Motor neuron (in vitro differentiated cells): ENCODE measurements at regions not wholly inside any gene's neighbourhood (a gene's known extent, or its start where the extent isn't known, plus 50 kb on each side); places are given as distances from the start of the nearest gene placed in this dataset.
"Not testable (repeated sequence)": the region's sequence is repeated elsewhere in the genome, so short reads cannot be mapped to it uniquely, and the experiment has no call there.

ENCODE experiments used
- ATAC-seq, 8 experiments: fragments of 200-7000 bp; cut with Tn5 transposase; replicated peaks in 6 of 8; 2 replicates each; pipeline ENCODE4 v1.8.0; 2021; ENCODE audit warnings: mild to moderate bottlenecking in 8 of 8, moderate library complexity in 8 of 8
- H3K27ac ChIP-seq, 2 donors: fragments of 250-450 bp; sonication (Bioruptor Pico); 2 replicates each; pipeline ENCODE4 v1.9.0; 2021; ENCODE audit warnings: antibody characterized with exemption in 2 of 2, mild to moderate bottlenecking in 2 of 2, moderate library complexity in 1 of 2
- H3K4me1 ChIP-seq, 2 donors: fragments of 250-450 bp; sonication (Bioruptor Pico); replicated peaks in 1 of 2; 2 replicates each; pipeline ENCODE4 v1.6.1; 2021; ENCODE audit warnings: antibody characterized with exemption in 2 of 2, mild to moderate bottlenecking in 2 of 2, moderate library complexity in 1 of 2
- H3K4me3 ChIP-seq, 5 donors: fragments of 250-450 bp; sonication (Bioruptor Pico); 2 replicates each; pipeline ENCODE4 v1.9.0; 2021; ENCODE audit warnings: antibody characterized with exemption in 5 of 5, mild to moderate bottlenecking in 5 of 5, moderate library complexity in 4 of 5
- WGBS, 10 experiments: fragments of 450-650 bp; shearing (Covaris generic); methylation state at CpG; one replicate each; pipeline ENCODE4 v1.0.0; 2022; 5-methylcytosine and 5-hydroxymethylcytosine counted together
- in situ Hi-C, 9 experiments: fragments of 400-800 bp; cut with MboI; loops; one replicate each; pipeline ENCODE4 v1.15.0; 2021; ENCODE audit warnings: low sequenced_read_pairs in 9 of 9, low pct_unique_long_range_greater_than_20kb in 2 of 9; ENCODE audit not compliant: unreplicated experiment in 9 of 9

GRCh38 chr4:126495163-126495752 is 1137.5 kb upstream of the INTU start:
- in situ Hi-C loops: no loop called here
- ATAC-seq: peak in 1 of 8 experiments; percentile 44
- WGBS, 10 experiments: 29 to 100% (median 82%) methylated on average over 1 of the region's 1 CpG; no CpG with 5 or more reads in 3 of the 10 experiments
- Histone ChIP-seq H3K4me3 (no peak overlapping the region), H3K27ac (no peak overlapping the region), H3K4me1 (no peaks in the 10 kb centered on the region)

DNA sequence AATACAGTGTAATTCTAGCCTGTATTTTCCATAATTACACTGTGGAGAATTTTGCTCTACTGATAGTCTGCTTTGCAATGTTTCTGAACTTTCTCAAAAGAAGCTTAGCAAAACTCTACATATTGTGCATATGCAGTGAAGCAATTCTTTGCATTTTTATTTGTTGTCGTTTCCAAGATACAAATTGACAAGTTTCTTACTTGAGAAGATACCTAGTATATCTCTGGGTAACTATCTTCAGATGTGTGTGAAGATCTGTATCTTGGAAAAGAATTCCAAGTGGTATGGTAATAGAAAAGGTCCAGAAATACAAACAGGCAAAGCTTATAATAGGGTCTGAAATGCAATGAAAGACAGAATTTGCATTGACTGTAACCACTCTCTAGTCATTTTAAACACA is 1119.8 kb upstream of the INTU start:
- Histone ChIP-seq H3K4me3 (no peak overlapping the region), H3K4me1 (no peaks in the 10 kb centered on the region), H3K27ac (no peak overlapping the region)
- in situ Hi-C loops: no loop called here
- 0 to 100% (median 0%) methylated on average over 1 of the region's 1 CpG; no CpG with 5 or more reads in 3 of the 10 experiments for WGBS, 10 experiments
- peak in 3 of 8 experiments; percentile 90 to 94 (median 91) for ATAC-seq

DNA sequence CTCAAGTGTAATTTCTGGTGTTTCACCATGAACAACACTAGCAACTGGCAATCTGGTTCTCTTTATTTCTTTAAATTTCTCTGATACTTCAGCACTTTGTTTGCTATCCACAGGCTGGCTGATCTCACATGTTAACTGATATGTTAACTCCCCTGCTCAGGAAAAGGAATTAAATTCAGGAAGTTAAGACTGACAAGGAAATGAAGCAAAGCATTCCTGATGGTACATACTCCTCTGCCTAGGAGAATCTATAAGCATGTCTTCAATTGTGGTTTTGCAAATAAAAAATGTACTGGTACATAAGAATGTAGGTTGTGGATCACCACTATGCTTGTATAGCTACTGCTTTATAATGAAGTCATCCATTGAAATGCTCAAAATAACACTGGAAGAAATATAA is 1119.2 kb upstream of the INTU start:
- Histone ChIP-seq H3K4me1 (no peaks in the 10 kb centered on the region), H3K27ac (no peak overlapping the region), H3K4me3 (no peak overlapping the region)
- ATAC-seq: peak in 3 of 8 experiments; percentile 38 to 41 (median 41)
- in situ Hi-C loops: no loop called here

DNA sequence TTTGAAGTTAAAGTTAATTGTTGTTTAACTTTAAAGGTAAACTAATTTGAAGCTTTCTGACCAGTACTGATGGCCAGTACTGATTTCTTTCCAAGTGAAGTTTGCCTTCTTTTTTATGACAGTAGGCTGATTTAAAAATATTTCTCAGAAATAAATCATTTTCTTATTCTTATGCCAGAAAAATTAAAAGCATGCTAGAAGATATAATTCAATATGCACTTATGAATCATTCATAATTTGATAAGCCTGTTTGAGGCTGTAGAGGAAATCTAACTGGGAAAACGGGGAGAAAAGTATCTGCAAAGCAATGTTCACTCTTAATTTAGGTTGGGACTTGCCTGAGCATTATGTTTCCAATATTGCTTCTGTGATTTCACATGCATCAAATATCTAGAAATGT is 1112.0 kb upstream of the INTU start:
- ATAC-seq: no peak
- H3K4me3 ChIP-seq: no peak overlapping the region
- H3K27ac ChIP-seq: no peak overlapping the region
- in situ Hi-C loops: no loop called here
- no peaks in the 10 kb centered on the region for H3K4me1 ChIP-seq
- WGBS, 10 experiments: 29 to 100% (median 83%) methylated on average over 1 of the region's 1 CpG; no CpG with 5 or more reads in 1 of the 10 experiments

- 40 to 100% (median 80%) methylated on average over 1 to 2 of the region's 2 CpGs; no CpG with 5 or more reads in 2 of the 10 experiments for WGBS, 10 experiments
- H3K4me3 ChIP-seq, H3K4me1 ChIP-seq, in situ Hi-C loops, ATAC-seq, H3K27ac ChIP-seq: not testable (repeated sequence)
These were observed 1107.4 kb upstream of the INTU start for GRCh38 chr4:126525400-126525799.

GRCh38 chr4:126526335-126526734 is 1106.4 kb upstream of the INTU start:
- Histone ChIP-seq H3K4me3 (no peak overlapping the region), H3K4me1 (no peaks in the 10 kb centered on the region), H3K27ac (no peak overlapping the region)
- in situ Hi-C loops: no loop called here
- ATAC-seq: no peak
- 29 to 100% (median 70%) methylated on average over 1 to 2 of the region's 2 CpGs for WGBS, 10 experiments

DNA sequence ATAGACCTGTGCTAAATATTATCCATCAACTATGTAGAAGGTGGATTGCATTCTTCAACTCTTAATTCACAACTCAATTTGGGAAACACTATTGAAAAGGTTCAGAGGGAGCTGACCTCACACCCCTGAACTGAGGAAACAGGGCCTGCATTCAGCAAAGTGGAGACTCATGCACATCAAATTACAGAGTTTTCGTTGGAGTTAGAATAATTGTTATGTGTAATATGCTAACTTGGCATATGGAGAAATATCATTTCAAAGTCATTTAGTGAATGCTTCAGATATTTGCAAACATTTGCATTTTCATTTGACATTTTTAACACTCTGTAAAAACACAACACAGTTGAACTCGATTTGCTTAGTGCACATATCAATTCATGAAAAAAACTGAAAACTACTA is 1102.8 kb upstream of the INTU start:
- WGBS, 10 experiments: 8 to 100% (median 40%) methylated on average over 1 to 2 of the region's 2 CpGs; no CpG with 5 or more reads in 1 of the 10 experiments
- H3K4me3 ChIP-seq: no peak overlapping the region
- peak in 3 of 8 experiments; percentile 78 to 88 (median 87) for ATAC-seq
- H3K27ac ChIP-seq: no peak overlapping the region
- H3K4me1 ChIP-seq: no peaks in the 10 kb centered on the region
- in situ Hi-C loops: no loop called here

DNA sequence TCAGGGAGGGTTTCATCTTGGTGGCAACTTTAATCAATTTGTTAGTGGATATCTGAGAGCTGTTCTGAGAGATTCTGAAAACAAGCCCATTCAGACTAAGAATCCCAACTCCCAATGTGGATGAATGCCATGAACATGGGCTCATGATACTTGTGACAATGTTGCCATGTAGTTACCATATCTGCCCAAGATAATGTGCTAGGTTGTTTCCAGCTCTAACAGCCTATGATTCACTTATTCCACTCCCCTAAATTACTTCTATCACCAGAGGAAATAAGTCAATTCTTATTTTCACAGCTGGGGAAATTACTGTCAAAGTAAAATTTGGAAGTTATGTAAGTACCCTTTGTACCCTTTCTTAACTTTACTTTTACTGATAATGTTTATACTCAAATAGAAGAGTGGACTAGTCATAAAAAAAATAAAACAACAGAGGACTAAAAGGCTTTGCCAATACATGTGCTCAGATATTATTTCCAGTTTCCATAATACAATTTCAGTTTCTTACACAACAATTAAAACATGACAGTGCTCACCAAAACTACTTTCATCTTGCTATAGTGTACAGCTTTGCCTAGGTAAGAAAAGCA is 1101.7 kb upstream of the INTU start:
- H3K27ac ChIP-seq: no peak overlapping the region
- in situ Hi-C loops: no loop called here
- no peaks in the 10 kb centered on the region for H3K4me1 ChIP-seq
- ATAC-seq: peak in 2 of 8 experiments; percentile 32 to 40
- H3K4me3 ChIP-seq: no peak overlapping the region

DNA sequence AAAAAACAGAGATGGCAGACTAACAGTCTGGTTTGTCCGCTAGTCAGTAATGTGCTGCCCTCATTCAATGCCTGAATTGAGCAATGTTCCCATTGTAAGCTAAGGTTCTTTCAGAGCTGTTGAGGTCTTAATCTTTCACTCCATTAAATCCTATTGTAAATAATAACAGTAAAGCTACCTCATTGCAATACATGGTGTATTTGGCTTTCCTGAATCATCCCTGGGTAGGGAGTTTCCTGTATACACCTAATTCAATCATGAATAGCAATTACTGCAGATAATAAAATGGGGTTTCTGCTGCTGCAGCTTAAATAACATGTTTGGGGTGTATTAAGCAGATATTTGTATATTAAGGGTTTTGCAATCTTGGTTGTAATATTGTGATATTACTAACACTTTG is 1100.2 kb upstream of the INTU start:
- no peak for ATAC-seq
- H3K27ac ChIP-seq: no peak overlapping the region
- H3K4me3 ChIP-seq: no peak overlapping the region
- H3K4me1 ChIP-seq: no peaks in the 10 kb centered on the region
- in situ Hi-C loops: no loop called here
- 43 to 100% (median 80%) methylated on average over 1 of the region's 1 CpG; no CpG with 5 or more reads in 1 of the 10 experiments for whole genome bisulfite sequencing, 10 experiments

GRCh38 chr4:126533146-126533805 is 1099.5 kb upstream of the INTU start:
- in situ Hi-C loops: no loop called here
- no peaks in the 10 kb centered on the region for H3K4me1 ChIP-seq
- no peak overlapping the region for H3K4me3 ChIP-seq
- no peak overlapping the region for H3K27ac ChIP-seq
- 17 to 100% (median 54%) methylated on average over 1 to 5 of the region's 5 CpGs; no CpG with 5 or more reads in 2 of the 10 experiments for WGBS, 10 experiments
- ATAC-seq: no peak

GRCh38 chr4:126539771-126540170 is 1093.0 kb upstream of the INTU start:
- H3K4me3 ChIP-seq: no peak overlapping the region
- no peaks in the 10 kb centered on the region for H3K4me1 ChIP-seq
- H3K27ac ChIP-seq: no peak overlapping the region
- WGBS, 10 experiments: 28 to 100% (median 87%) methylated on average over 2 to 3 of the region's 3 CpGs; no CpG with 5 or more reads in 1 of the 10 experiments
- no peak for ATAC-seq
- in situ Hi-C loops: no loop called here

DNA sequence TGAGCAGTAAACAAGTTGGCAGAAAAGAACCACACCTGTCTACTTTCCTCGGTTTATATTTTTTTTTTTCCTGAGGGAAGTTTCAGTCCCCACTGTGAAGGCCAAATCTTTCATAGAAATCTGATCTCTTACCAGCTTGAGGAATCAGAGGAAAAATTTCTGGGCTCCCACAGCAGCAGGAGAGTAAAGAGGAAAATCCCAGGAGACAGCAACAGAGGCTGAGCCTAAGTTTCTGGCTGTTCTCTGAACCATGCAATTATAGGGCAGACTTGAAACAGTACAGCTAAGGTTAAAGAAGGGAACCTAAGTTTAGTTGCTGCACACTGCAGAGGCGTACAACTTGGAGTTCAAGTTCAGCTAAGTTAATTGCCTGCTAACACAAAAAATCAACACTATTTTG is 1090.9 kb upstream of the INTU start:
- in situ Hi-C loops: no loop called here
- no peak overlapping the region for H3K27ac ChIP-seq
- H3K4me3 ChIP-seq: no peak overlapping the region
- no peaks in the 10 kb centered on the region for H3K4me1 ChIP-seq
- WGBS, 10 experiments: 20 to 100% (median 68%) methylated on average over 1 to 2 of the region's 2 CpGs
- no peak for ATAC-seq

GRCh38 chr4:126544276-126544675 is 1088.5 kb upstream of the INTU start:
- WGBS, 10 experiments: 31 to 100% (median 75%) methylated on average over 2 to 5 of the region's 5 CpGs; no CpG with 5 or more reads in 2 of the 10 experiments
- no peak for ATAC-seq
- Histone ChIP-seq H3K4me3 (no peak overlapping the region), H3K27ac (no peak overlapping the region), H3K4me1 (no peaks in the 10 kb centered on the region)
- in situ Hi-C loops: no loop called here
